Heart left ventricle (tissue), 16 donors: ENCODE measurements at regions not wholly inside any gene's neighbourhood (a gene's known extent, or its start where the extent isn't known, plus 50 kb on each side); places are given as distances from the start of the nearest gene placed in this dataset.

Source experiments
- ATAC-seq, 4 donors: fragments of 200-7000 bp; cut with Tn5 transposase; one replicate each; pipeline ENCODE4 v1.9.1; 2020 to 2022; ENCODE audit warnings: moderate library complexity in 4 of 4, mild to moderate bottlenecking in 3 of 4, moderate number of reproducible peaks in 1 of 4
- DNase-seq, 5 donors: peaks; one replicate each; pipeline ENCODE4 v3.0.0-alpha.2; 2020
- H3K27ac ChIP-seq, 12 donors: fragments of 200-600 bp; sonication (generic) in 4 of 12; one replicate each; pipeline versions ENCODE4 v1.5.0 to v1.8.0; 2016 to 2022; ENCODE audit warnings: mild to moderate bottlenecking in 2 of 12
- H3K27me3 ChIP-seq, 9 donors: fragments of 200-600 bp; sonication (generic) in 2 of 9; one replicate each; pipeline versions ENCODE4 v1.5.1 to v1.8.0; 2016 to 2022; ENCODE audit warnings: mild to moderate bottlenecking in 3 of 9
- H3K36me3 ChIP-seq, 9 donors: fragments of 200-600 bp; sonication (generic) in 2 of 9; one replicate each; pipeline versions ENCODE4 v1.5.0 to v1.8.0; 2018 to 2022; ENCODE audit warnings: mild to moderate bottlenecking in 2 of 9
- H3K4me1 ChIP-seq, 12 donors: fragments of 200-600 bp; sonication (generic) in 4 of 12; one replicate each; pipeline versions ENCODE4 v1.5.0 to v1.8.0; 2016 to 2022; ENCODE audit warnings: mild to moderate bottlenecking in 3 of 12
- H3K4me3 ChIP-seq, 12 donors: fragments of 200-600 bp; sonication (generic) in 4 of 12; one replicate each; pipeline versions ENCODE4 v1.5.0 to v1.8.0; 2017 to 2022; ENCODE audit warnings: mild to moderate bottlenecking in 9 of 12, moderate library complexity in 4 of 12
- H3K9me3 ChIP-seq, 12 donors: fragments of 200-600 bp; sonication (generic) in 4 of 12; one replicate each; pipeline versions ENCODE4 v1.5.0 to v1.8.0; 2016 to 2022; ENCODE audit warnings: mild to moderate bottlenecking in 1 of 12
- POLR2A ChIP-seq, 2 donors: fragments of 450-650 bp; IDR thresholded peaks; one replicate each; pipeline ENCODE4 v1.6.1; 2017; ENCODE audit warnings: antibody characterized with exemption in 2 of 2, mild to moderate bottlenecking in 2 of 2, moderate library complexity in 2 of 2
- WGBS, 4 donors: extraction: QIAGEN DNeasy Blood & Tissue Kit in 2 of 4; methylation state at CpG; one replicate each; pipeline versions ENCODE4 v1.1.5 to v1.1.7; 2013 to 2018; 5-methylcytosine and 5-hydroxymethylcytosine counted together
- intact Hi-C, 10 donors: fragments of 100-400 bp; cut with DNase I; formaldehyde crosslinking; loops; one replicate each; pipeline versions ENCODE4 v1.11.1 to v1.14.2; 2022
- TF ChIP-seq, protein P1 (sequence below), 12 donors: fragments of 200-600 bp; sonication (generic) in 4 of 12; IDR thresholded peaks; one replicate each; pipeline versions ENCODE4 v1.5.0 to v1.8.0; 2018 to 2022; ENCODE audit warnings: antibody characterized with exemption in 12 of 12, mild to moderate bottlenecking in 5 of 12
- donor health status: ischemic (EF 13 %, LVEDD 7.1; RV severe dilation, severe dysfunction).
- donor health status: healthy with polysubstance abuse.
- donor health status: DM: no; HTN: yes; CAD: no.
- donor health status: DM: no; HTN: no; CAD: no.
- donor health status: ischemic (EF 25% LVEDD 6.9; RV normal size, moderate dysfunction).
- donor health status: ischemic (EF 25% LVEDD 5.7; RV mildly dilated, moderate dysfunction).
- donor health status: healthy.
- donor health status: DM: yes; HTN: yes; CAD: no.
- donor health status: ischemic (EF 35%, LVEDD 5.7; RV mildly dilated, moderate dysfunction).
- donor health status: nonischemic (EF 11% LVEDD 7.7; RV severe dilation, severe dysfunction).
- donor health status: DM: yes; HTN: yes; CAD: no.
- donor health status: PGD.
- donor health status: ischemic (EF 29% LVEDD 5.4; RV normal size, mild dysfunction).
- donor health status: nonischemic (EF 23%, LVEDD 6.1; RV moderate dilation, normal function).

GRCh38 chr3:153084431-153084830 is 77.6 kb upstream of the RAP2B start:
- Histone ChIP-seq H3K4me1 (no peaks in the 10 kb centered on the region), H3K27ac (no peak overlapping the region), H3K36me3 (no peaks in the 10 kb centered on the region), H3K4me3 (no peak overlapping the region), H3K27me3 (no peaks in the 10 kb centered on the region), H3K9me3 (no peaks in the 10 kb centered on the region)
- no peak for ATAC-seq
- no peak for DNase-seq
- no peak for TF ChIP-seq POLR2A (IDR thresholded peaks at IDR 0.05)
- TF ChIP-seq, protein P1, sequence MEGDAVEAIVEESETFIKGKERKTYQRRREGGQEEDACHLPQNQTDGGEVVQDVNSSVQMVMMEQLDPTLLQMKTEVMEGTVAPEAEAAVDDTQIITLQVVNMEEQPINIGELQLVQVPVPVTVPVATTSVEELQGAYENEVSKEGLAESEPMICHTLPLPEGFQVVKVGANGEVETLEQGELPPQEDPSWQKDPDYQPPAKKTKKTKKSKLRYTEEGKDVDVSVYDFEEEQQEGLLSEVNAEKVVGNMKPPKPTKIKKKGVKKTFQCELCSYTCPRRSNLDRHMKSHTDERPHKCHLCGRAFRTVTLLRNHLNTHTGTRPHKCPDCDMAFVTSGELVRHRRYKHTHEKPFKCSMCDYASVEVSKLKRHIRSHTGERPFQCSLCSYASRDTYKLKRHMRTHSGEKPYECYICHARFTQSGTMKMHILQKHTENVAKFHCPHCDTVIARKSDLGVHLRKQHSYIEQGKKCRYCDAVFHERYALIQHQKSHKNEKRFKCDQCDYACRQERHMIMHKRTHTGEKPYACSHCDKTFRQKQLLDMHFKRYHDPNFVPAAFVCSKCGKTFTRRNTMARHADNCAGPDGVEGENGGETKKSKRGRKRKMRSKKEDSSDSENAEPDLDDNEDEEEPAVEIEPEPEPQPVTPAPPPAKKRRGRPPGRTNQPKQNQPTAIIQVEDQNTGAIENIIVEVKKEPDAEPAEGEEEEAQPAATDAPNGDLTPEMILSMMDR (IDR thresholded peaks at IDR 0.05) = no peak
- intact Hi-C loops = no loop called here
- WGBS, 4 donors = 59 to 75% (median 66%) methylated on average over 3 of the region's 3 CpGs

- Histone ChIP-seq H3K4me3 (no peak overlapping the region), H3K4me1 (no peaks in the 10 kb centered on the region), H3K36me3 (no peaks in the 10 kb centered on the region), H3K27me3 (no peaks in the 10 kb centered on the region), H3K9me3 (no peaks in the 10 kb centered on the region), H3K27ac (no peak overlapping the region)
- peak; percentile 67 to 97 (median 82) for ATAC-seq
- intact Hi-C loops = no loop called here
- TF ChIP-seq, protein P1 (IDR thresholded peaks at IDR 0.05) = no peak
- TF ChIP-seq POLR2A (IDR thresholded peaks at IDR 0.05) = no peak
- peak in 4 of 5 donors; percentile 17 to 57 (median 36) for DNase-seq
- 60 to 76% (median 70%) methylated on average over 7 of the region's 7 CpGs for WGBS, 4 donors
These were observed 74.1 kb upstream of the RAP2B start for GRCh38 chr3:153087595-153088566.

DNA sequence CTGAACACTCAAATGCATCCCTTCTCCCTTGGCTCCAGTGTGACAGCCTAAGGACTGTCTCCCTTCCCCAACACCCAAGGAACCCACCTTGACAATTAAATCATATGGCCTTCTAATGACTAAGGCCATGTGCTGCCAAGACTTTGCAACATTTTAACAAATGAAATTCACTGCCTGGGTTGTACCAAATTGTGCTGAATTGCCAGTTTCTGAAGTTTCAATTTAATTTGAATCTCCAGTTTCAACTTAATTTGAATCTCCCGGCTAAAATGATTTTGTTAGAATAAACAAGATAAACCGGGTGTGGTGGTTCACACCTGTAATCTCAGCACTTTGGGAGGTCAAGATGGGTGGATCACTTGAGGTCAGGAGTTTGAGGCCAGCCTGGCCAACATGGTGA is 72.4 kb upstream of the RAP2B start:
- TF ChIP-seq, protein P1 (IDR thresholded peaks at IDR 0.05) = no peak
- no peak for TF ChIP-seq POLR2A (IDR thresholded peaks at IDR 0.05)
- intact Hi-C loops = no loop called here
- H3K4me1 ChIP-seq = peaks cover 0 to 4% (median 0%) of the 10 kb centered on the region in 12 donors
- ATAC-seq = no peak
- WGBS, 4 donors = 86 to 95% (median 91%) methylated on average over 2 of the region's 2 CpGs
- H3K27me3 ChIP-seq = no peaks in the 10 kb centered on the region
- no peak for DNase-seq
- no peak overlapping the region for H3K4me3 ChIP-seq
- H3K27ac ChIP-seq = no peak overlapping the region
- H3K9me3 ChIP-seq = no peaks in the 10 kb centered on the region
- no peaks in the 10 kb centered on the region for H3K36me3 ChIP-seq

DNA sequence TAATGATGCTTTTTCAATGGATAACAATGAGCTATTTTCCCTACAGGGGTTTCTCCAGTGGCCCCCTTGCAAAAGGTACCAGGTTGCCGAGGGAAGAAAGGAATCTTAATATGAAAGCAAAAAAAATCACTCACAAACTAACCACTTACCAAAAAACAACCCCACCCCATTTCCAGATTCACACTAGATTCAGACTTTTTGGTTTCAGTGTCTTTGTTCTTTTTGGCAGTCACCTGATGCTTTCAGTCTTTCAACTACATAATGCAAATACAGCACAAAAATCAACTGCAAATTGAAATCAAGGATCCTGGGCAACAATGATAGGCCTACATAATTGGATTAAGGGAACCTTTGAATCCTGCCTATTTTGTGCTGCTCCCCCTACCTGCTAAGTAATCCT is 71.1 kb upstream of the RAP2B start:
- no peak for DNase-seq
- Histone ChIP-seq H3K4me3 (no peak overlapping the region), H3K27me3 (no peaks in the 10 kb centered on the region), H3K9me3 (no peaks in the 10 kb centered on the region), H3K27ac (no peak overlapping the region), H3K4me1 (peaks cover 0 to 4% (median 0%) of the 10 kb centered on the region in 12 donors), H3K36me3 (no peaks in the 10 kb centered on the region)
- WGBS, 4 donors = 77 to 97% (median 88%) methylated on average over 1 of the region's 1 CpG
- TF ChIP-seq, protein P1 (IDR thresholded peaks at IDR 0.05) = no peak
- no peak for TF ChIP-seq POLR2A (IDR thresholded peaks at IDR 0.05)
- intact Hi-C loops = no loop called here
- ATAC-seq = no peak
